Gastroesophageal sphincter (tissue), 3 donors: ENCODE measurements at regions not wholly inside any gene's neighbourhood (a gene's known extent, or its start where the extent isn't known, plus 50 kb on each side); places are given as distances from the start of the nearest gene placed in this dataset.
"Not testable (repeated sequence)": the region's sequence is repeated elsewhere in the genome, so short reads cannot be mapped to it uniquely, and the experiment has no call there.

Experiments
- CTCF ChIP-seq, 4 experiments: fragments of 200-600 bp in 2 of 4; fragments of 450-650 bp in 2 of 4; sonication (generic) in 1 of 4; IDR thresholded peaks; one replicate each; pipeline ENCODE4 v1.5.1; 2017 to 2019; ENCODE audit warnings: antibody characterized with exemption in 4 of 4, mild to moderate bottlenecking in 2 of 4, moderate library complexity in 2 of 4
- POLR2AphosphoS5 ChIP-seq: sonication (generic); formaldehyde crosslinking; IDR thresholded peaks from one replicate; pipeline ENCODE4 v1.6.1; 2017; ENCODE audit warnings: antibody characterized with exemption

GRCh38 chr15:85264614-85265190 is 115.7 kb upstream of the AKAP13 start:
- TF ChIP-seq POLR2AphosphoS5; CTCF (IDR thresholded peaks at IDR 0.05): not testable (repeated sequence)
